HCT116 (cell line): ENCODE measurements at regions not wholly inside any gene's neighbourhood (a gene's known extent, or its start where the extent isn't known, plus 50 kb on each side); places are given as distances from the start of the nearest gene placed in this dataset.

Experiments
- ATAC-seq: fragments of 200-7000 bp; cut with Tn5 transposase; 2 replicates; pipeline ENCODE4 v1.9.1; 2020; ENCODE audit warnings: mild to moderate bottlenecking, moderate library complexity
- BruUV-seq: library from RNA; stranded (reverse); fragments of 400-500 nt; replicated peaks from 2 replicates; lab custom pipeline; 2021; lab: Mats Ljungman, UMichigan
- CTCF ChIA-PET: fragments of 300-600 bp; sonication (Branson Sonifier 250); formaldehyde crosslinking; loops from one replicate; lab custom pipeline; 2021; ENCODE audit warnings: antibody characterized with exemption; lab: Charles Lee
- POLR2A ChIA-PET: fragments of 300-600, 350-600 bp; sonication (Branson Sonifier 250); formaldehyde crosslinking; loops from one replicate; lab custom pipeline; 2021; ENCODE audit warnings: antibody characterized with exemption; lab: Charles Lee
- RAD21 ChIA-PET, 2 experiments: fragments of 300-600 bp; sonication (Branson Sonifier 250); formaldehyde crosslinking; loops; one replicate each; lab custom pipeline; 2023; ENCODE audit warnings: low total read pairs in 2 of 2; ENCODE audit not compliant: uncharacterized antibody in 2 of 2, unreplicated experiment in 2 of 2, low non-redundant PET in 1 of 2; lab: Charles Lee
- DNase-seq: peaks from one replicate; pipeline ENCODE4 v3.0.0-alpha.2; 2010; ENCODE audit warnings: low read depth, low spot score
- H2AFZ ChIP-seq: fragments of 200-600 bp; shearing (Covaris generic), sonication (generic); 2 replicates; pipeline ENCODE4 v1.6.1; 2017; ENCODE audit warnings: low read depth, mixed run types, mixed read lengths, antibody characterized with exemption, low read length; ENCODE audit not compliant: poor library complexity, severe bottlenecking
- H3K27ac ChIP-seq: 2 replicates; pipeline ENCODE4 v1.5.1; 2012; ENCODE audit warnings: low read depth, low read length
- H3K27me3 ChIP-seq: fragments of 200-600 bp; sonication (generic); 2 replicates; pipeline ENCODE4 v1.6.1; 2016; ENCODE audit warnings: mixed run types, low read length, mixed read lengths; ENCODE audit not compliant: insufficient read depth
- H3K36me3 ChIP-seq, 2 experiments: fragments of 200-500 bp in 1 of 2; fragments of 200-600 bp in 1 of 2; sonication (Bioruptor generic) in 1 of 2; sonication (generic) in 1 of 2; 2 replicates each; pipeline versions ENCODE4 v1.5.1 to v1.6.1; 2014 to 2016; ENCODE audit warnings: low read length in 2 of 2, inconsistent platforms in 1 of 2, mixed read lengths in 1 of 2, mixed run types in 1 of 2; ENCODE audit not compliant: insufficient read depth in 2 of 2, control insufficient read depth in 1 of 2
- H3K4me1 ChIP-seq, 2 experiments: fragments of 200-600 bp in 1 of 2; sonication (generic) in 1 of 2; 2 replicates each; pipeline versions ENCODE4 v1.5.1 to v1.6.1; 2012 to 2017; ENCODE audit warnings: low read length in 2 of 2, inconsistent platforms in 1 of 2, mild to moderate bottlenecking in 1 of 2, mixed read lengths in 1 of 2, mixed run types in 1 of 2, moderate library complexity in 1 of 2; ENCODE audit not compliant: insufficient read depth in 2 of 2, control insufficient read depth in 1 of 2
- H3K4me2 ChIP-seq: fragments of 200-600 bp; sonication (generic); 2 replicates; pipeline ENCODE4 v1.6.1; 2017; ENCODE audit warnings: mixed run types, low read length, mixed read lengths
- H3K4me3 ChIP-seq, 2 experiments: fragments of 200-600 bp in 1 of 2; sonication (generic) in 1 of 2; replicated peaks in 1 of 2; 2 replicates each; pipeline ENCODE4 v1.5.1; 2011 to 2016; ENCODE audit warnings: low read length in 2 of 2, control low read depth in 1 of 2, low read depth in 1 of 2, mild to moderate bottlenecking in 1 of 2, mixed read lengths in 1 of 2, mixed run types in 1 of 2
- H3K79me2 ChIP-seq: fragments of 200-600 bp; sonication (generic); 2 replicates; pipeline ENCODE4 v1.6.1; 2017; ENCODE audit warnings: mild to moderate bottlenecking, mixed run types, low read length, moderate library complexity, mixed read lengths; ENCODE audit not compliant: insufficient read depth
- H3K9ac ChIP-seq: fragments of 200-600 bp; sonication (generic); 2 replicates; pipeline ENCODE4 v1.6.1; 2016; ENCODE audit warnings: low read length, mixed read lengths
- H3K9me2 ChIP-seq: fragments of 200-600 bp; sonication (generic), shearing (Covaris generic); 2 replicates; pipeline ENCODE4 v1.6.1; 2017; ENCODE audit warnings: mixed run types, mild to moderate bottlenecking, moderate library complexity; ENCODE audit not compliant: insufficient read depth
- H3K9me3 ChIP-seq, 2 experiments: fragments of 200-500 bp in 1 of 2; fragments of 200-600 bp in 1 of 2; sonication (Bioruptor generic) in 1 of 2; sonication (generic) in 1 of 2; 2 replicates each; pipeline ENCODE4 v1.6.1; 2014 to 2017; ENCODE audit warnings: low read length in 2 of 2, mixed read lengths in 2 of 2, inconsistent platforms in 1 of 2, low read depth in 1 of 2, mild to moderate bottlenecking in 1 of 2, mixed run types in 1 of 2, moderate library complexity in 1 of 2; ENCODE audit not compliant: control insufficient read depth in 1 of 2, insufficient read depth in 1 of 2
- H4K20me1 ChIP-seq: fragments of 200-600 bp; sonication (generic), shearing (Covaris generic); 2 replicates; pipeline ENCODE4 v1.6.1; 2017; ENCODE audit warnings: mixed run types, mild to moderate bottlenecking, moderate library complexity; ENCODE audit not compliant: insufficient read depth
- CBX3 ChIP-seq: IDR thresholded peaks from 2 replicates; pipeline ENCODE4 v1.6.1; 2012; ENCODE audit warnings: low read depth
- CEBPB ChIP-seq: IDR thresholded peaks from 2 replicates; pipeline ENCODE4 v1.6.1; 2012; ENCODE audit warnings: low read depth
- CTCF ChIP-seq, 3 experiments: fragments of 200-600 bp in 1 of 3; sonication (generic) in 1 of 3; IDR thresholded peaks in 2 of 3; conservative IDR thresholded peaks in 1 of 3; 2 replicates each; pipeline ENCODE4 v1.5.1; 2012 to 2017; ENCODE audit warnings: low read depth in 2 of 3, low read length in 2 of 3, antibody characterized with exemption in 1 of 3, borderline replicate concordance in 1 of 3, control low read depth in 1 of 3, mild to moderate bottlenecking in 1 of 3, mixed read lengths in 1 of 3, mixed run types in 1 of 3, moderate library complexity in 1 of 3; ENCODE audit not compliant: insufficient read depth in 1 of 3
- EGR1 ChIP-seq: IDR thresholded peaks from 2 replicates; pipeline ENCODE4 v1.6.1; 2012; ENCODE audit warnings: low read depth
- ELF1 ChIP-seq: IDR thresholded peaks from 2 replicates; pipeline ENCODE4 v1.6.1; 2012; ENCODE audit warnings: low read depth, borderline replicate concordance
- JUND ChIP-seq: IDR thresholded peaks from 2 replicates; pipeline ENCODE4 v1.6.1; 2012
- POLR2AphosphoS5 ChIP-seq: IDR thresholded peaks from 2 replicates; pipeline ENCODE4 v1.6.1; 2011; ENCODE audit warnings: mild to moderate bottlenecking, low read depth, low read length, moderate library complexity
- RAD21 ChIP-seq: IDR thresholded peaks from 2 replicates; pipeline ENCODE4 v1.6.1; 2012; ENCODE audit warnings: low read depth, mild to moderate bottlenecking
- SP1 ChIP-seq: IDR thresholded peaks from 2 replicates; pipeline ENCODE4 v1.6.1; 2012; ENCODE audit warnings: low read depth
- TCF7L2 ChIP-seq: IDR thresholded peaks from 2 replicates; pipeline ENCODE4 v1.7.0; 2011; ENCODE audit warnings: borderline replicate concordance, inconsistent platforms; ENCODE audit not compliant: insufficient read depth, insufficient read length; ENCODE audit errors: extremely low read depth
- ZFX ChIP-seq: fragments of 450-650 bp; IDR thresholded peaks from 2 replicates; pipeline ENCODE4 v1.6.1; 2017
- intact Hi-C: fragments of 100-400 bp; cut with micrococcal nuclease; formaldehyde crosslinking; loops from 2 replicates; pipeline ENCODE4 v1.10.0; 2022
- TF ChIP-seq, protein P1 (sequence below): IDR thresholded peaks from 2 replicates; pipeline ENCODE4 v1.6.1; 2012
- TF ChIP-seq, protein P2 (sequence below): IDR thresholded peaks from 2 replicates; pipeline ENCODE4 v1.6.1; 2012; ENCODE audit warnings: low read depth

GRCh38 chr14:28820677-28821076, 54.1 kb downstream of the FOXG1 start:
- no peak for TF ChIP-seq CTCF (IDR thresholded peaks at IDR 0.05 in 2 of 3, conservative IDR thresholded peaks at IDR 0.05 in 1 of 3; ENCODE audit: borderline replicate concordance in 1 of 3, insufficient read depth in 1 of 3, low read depth in 2 of 3, low read length in 2 of 3)
- TF ChIP-seq, protein P1, sequence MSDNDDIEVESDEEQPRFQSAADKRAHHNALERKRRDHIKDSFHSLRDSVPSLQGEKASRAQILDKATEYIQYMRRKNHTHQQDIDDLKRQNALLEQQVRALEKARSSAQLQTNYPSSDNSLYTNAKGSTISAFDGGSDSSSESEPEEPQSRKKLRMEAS, result no peak
- no peak for TF ChIP-seq JUND
- no peak for TF ChIP-seq SP1
- TF ChIP-seq RAD21, result no peak
- no peak for TF ChIP-seq ZFX
- TF ChIP-seq, protein P2, sequence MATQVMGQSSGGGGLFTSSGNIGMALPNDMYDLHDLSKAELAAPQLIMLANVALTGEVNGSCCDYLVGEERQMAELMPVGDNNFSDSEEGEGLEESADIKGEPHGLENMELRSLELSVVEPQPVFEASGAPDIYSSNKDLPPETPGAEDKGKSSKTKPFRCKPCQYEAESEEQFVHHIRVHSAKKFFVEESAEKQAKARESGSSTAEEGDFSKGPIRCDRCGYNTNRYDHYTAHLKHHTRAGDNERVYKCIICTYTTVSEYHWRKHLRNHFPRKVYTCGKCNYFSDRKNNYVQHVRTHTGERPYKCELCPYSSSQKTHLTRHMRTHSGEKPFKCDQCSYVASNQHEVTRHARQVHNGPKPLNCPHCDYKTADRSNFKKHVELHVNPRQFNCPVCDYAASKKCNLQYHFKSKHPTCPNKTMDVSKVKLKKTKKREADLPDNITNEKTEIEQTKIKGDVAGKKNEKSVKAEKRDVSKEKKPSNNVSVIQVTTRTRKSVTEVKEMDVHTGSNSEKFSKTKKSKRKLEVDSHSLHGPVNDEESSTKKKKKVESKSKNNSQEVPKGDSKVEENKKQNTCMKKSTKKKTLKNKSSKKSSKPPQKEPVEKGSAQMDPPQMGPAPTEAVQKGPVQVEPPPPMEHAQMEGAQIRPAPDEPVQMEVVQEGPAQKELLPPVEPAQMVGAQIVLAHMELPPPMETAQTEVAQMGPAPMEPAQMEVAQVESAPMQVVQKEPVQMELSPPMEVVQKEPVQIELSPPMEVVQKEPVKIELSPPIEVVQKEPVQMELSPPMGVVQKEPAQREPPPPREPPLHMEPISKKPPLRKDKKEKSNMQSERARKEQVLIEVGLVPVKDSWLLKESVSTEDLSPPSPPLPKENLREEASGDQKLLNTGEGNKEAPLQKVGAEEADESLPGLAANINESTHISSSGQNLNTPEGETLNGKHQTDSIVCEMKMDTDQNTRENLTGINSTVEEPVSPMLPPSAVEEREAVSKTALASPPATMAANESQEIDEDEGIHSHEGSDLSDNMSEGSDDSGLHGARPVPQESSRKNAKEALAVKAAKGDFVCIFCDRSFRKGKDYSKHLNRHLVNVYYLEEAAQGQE, result no peak
- TF ChIP-seq TCF7L2, result no peak
- TF ChIP-seq ELF1, result no peak
- TF ChIP-seq CEBPB, result no peak
- TF ChIP-seq POLR2AphosphoS5, result no peak
- no peak for TF ChIP-seq EGR1
- no peak for TF ChIP-seq CBX3
- Histone ChIP-seq H3K4me1 (no peaks in the 10 kb centered on the region), H3K27me3 (no peaks in the 10 kb centered on the region), H2AFZ (no peak overlapping the region), H3K27ac (no peak overlapping the region), H3K9me3 (peaks cover 7 to 22% of the 10 kb centered on the region in 2 experiments; a peak in 3 of 4 replicates), H3K9me2 (no peaks in the 10 kb centered on the region), H4K20me1 (no peaks in the 10 kb centered on the region), H3K9ac (no peak overlapping the region), H3K4me3 (no peak overlapping the region), H3K4me2 (no peak overlapping the region), H3K79me2 (no peaks in the 10 kb centered on the region), H3K36me3 (no peaks in the 10 kb centered on the region)
- ATAC-seq (no peak), DNase-seq (no peak)
- no TSS peak for BruUV-seq
- CTCF ChIA-PET, result no interaction called here
- POLR2A ChIA-PET, result no interaction called here
- RAD21 ChIA-PET, result no interaction called here
- intact Hi-C loops, result no loop called here
